HEK293T (cell line): ENCODE measurements at regions not wholly inside any gene's neighbourhood (a gene's known extent, or its start where the extent isn't known, plus 50 kb on each side); places are given as distances from the start of the nearest gene placed in this dataset.

Experiments
- CTCF ChIA-PET: fragments of 350-600 bp; formaldehyde crosslinking; extraction: SDS; loops from one replicate; lab custom pipeline; 2021; ENCODE audit warnings: antibody characterized with exemption, inconsistent platforms; lab: Yijun Ruan, JAX
- POLR2A ChIA-PET: fragments of 350-600 bp; formaldehyde crosslinking; extraction: SDS; loops from one replicate; lab custom pipeline; 2020; ENCODE audit warnings: antibody characterized with exemption, inconsistent platforms; lab: Yijun Ruan, JAX
- DNase-seq: peaks from one replicate; pipeline ENCODE4 v3.0.0; 2012; ENCODE audit warnings: mixed read lengths; ENCODE audit errors: extremely low spot score
- ARNT ChIP-seq: fragments of 450-650 bp; IDR thresholded peaks from 2 replicates; pipeline ENCODE4 v1.6.1; 2017; ENCODE audit warnings: mild to moderate bottlenecking
- BHLHE40 ChIP-seq: fragments of 450-650 bp; IDR thresholded peaks from 2 replicates; pipeline ENCODE4 v1.6.1; 2016; ENCODE audit warnings: mild to moderate bottlenecking, moderate library complexity, borderline replicate concordance
- CTBP1 ChIP-seq: fragments of 450-650 bp; IDR thresholded peaks from 2 replicates; pipeline ENCODE4 v1.6.1; 2016; ENCODE audit warnings: borderline replicate concordance
- ELF4 ChIP-seq: fragments of 450-650 bp; IDR thresholded peaks from 2 replicates; pipeline ENCODE4 v1.6.1; 2017; ENCODE audit warnings: antibody characterized with exemption
- FOXA1 ChIP-seq: fragments of 450-650 bp; IDR thresholded peaks from 2 replicates; pipeline ENCODE4 v1.6.1; 2016; ENCODE audit warnings: mild to moderate bottlenecking
- FOXK2 ChIP-seq: fragments of 450-650 bp; IDR thresholded peaks from 2 replicates; pipeline ENCODE4 v1.6.1; 2016; ENCODE audit warnings: mild to moderate bottlenecking
- FOXM1 ChIP-seq: fragments of 450-650 bp; IDR thresholded peaks from 2 replicates; pipeline ENCODE4 v1.6.1; 2017; ENCODE audit warnings: mild to moderate bottlenecking, borderline replicate concordance
- HDGF ChIP-seq: fragments of 450-650 bp; IDR thresholded peaks from 2 replicates; pipeline ENCODE4 v1.6.1; 2017; ENCODE audit warnings: antibody characterized with exemption, borderline replicate concordance
- L3MBTL2 ChIP-seq: fragments of 450-650 bp; conservative IDR thresholded peaks from 2 replicates; pipeline ENCODE4 v1.6.1; 2016; ENCODE audit warnings: mild to moderate bottlenecking
- LEF1 ChIP-seq: fragments of 450-650 bp; IDR thresholded peaks from 2 replicates; pipeline ENCODE4 v1.6.1; 2017; ENCODE audit warnings: mild to moderate bottlenecking, borderline replicate concordance
- NFRKB ChIP-seq: fragments of 450-650 bp; IDR thresholded peaks from 2 replicates; pipeline ENCODE4 v1.6.1; 2016; ENCODE audit warnings: mild to moderate bottlenecking, moderate library complexity
- SP1 ChIP-seq: fragments of 450-650 bp; IDR thresholded peaks from 2 replicates; pipeline ENCODE4 v1.6.1; 2017
- SUZ12 ChIP-seq: fragments of 450-650 bp; IDR thresholded peaks from 2 replicates; pipeline ENCODE4 v1.6.1; 2016; ENCODE audit warnings: mild to moderate bottlenecking
- TARDBP ChIP-seq: fragments of 450-650 bp; IDR thresholded peaks from 2 replicates; pipeline ENCODE4 v1.6.1; 2016
- ZNF384 ChIP-seq: fragments of 450-650 bp; IDR thresholded peaks from 2 replicates; pipeline ENCODE4 v1.6.1; 2016
- TF ChIP-seq, protein P1 (sequence below): fragments of 450-650 bp; IDR thresholded peaks from 2 replicates; pipeline ENCODE4 v1.6.1; 2016

DNA sequence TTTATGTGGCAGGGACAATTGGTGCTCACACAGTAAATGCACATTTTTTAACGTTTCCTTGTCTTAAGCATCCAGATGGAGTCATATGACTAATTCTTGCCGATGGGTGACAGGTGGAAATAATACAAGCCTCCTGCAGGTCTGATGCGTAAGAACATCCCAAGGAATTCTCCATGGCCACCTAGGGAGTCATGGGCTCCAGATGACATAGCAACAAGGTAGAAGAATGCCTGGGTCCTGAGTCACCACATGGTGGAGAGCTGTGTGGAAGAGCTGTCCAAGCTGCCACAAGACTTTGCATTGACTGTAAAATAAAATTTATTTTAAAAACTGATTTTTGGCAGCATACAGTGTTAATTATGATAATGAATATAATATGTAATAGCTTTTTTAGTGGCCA, 77.0 kb upstream of the MAP3K7 start:
- no peak for TF ChIP-seq ELF4
- no peak for TF ChIP-seq ARNT
- TF ChIP-seq SUZ12: no peak
- TF ChIP-seq BHLHE40: no peak
- no peak for TF ChIP-seq FOXA1
- TF ChIP-seq TARDBP: no peak
- TF ChIP-seq FOXK2: no peak
- no peak for TF ChIP-seq FOXM1
- TF ChIP-seq LEF1: no peak
- no peak for TF ChIP-seq SP1
- ChIA-PET CTCF (no interaction called here), POLR2A (no interaction called here)
- DNase-seq: no peak

DNA sequence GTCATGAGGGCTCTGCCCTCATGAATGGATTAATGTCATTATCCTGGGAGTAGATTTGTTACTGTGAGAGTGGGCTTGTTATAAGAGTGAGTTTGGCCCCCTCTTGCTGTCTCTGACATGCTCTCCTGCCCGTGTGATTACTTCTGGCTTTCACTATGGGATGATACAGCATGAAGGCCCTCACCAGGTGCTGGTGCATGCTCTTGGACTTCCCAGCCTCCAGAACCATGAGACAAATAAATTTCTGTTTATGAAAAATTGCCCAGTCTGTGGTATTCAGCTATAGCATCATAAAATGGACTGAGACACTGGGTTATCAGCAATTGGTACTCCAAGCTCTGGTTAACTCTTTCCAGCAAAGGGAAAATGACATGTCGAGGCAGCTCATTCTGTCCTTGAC, 76.2 kb upstream of the MAP3K7 start:
- ChIA-PET CTCF (no interaction called here), POLR2A (no interaction called here)
- no peak for DNase-seq
- TF ChIP-seq ZNF384: no peak
- TF ChIP-seq, protein P1, sequence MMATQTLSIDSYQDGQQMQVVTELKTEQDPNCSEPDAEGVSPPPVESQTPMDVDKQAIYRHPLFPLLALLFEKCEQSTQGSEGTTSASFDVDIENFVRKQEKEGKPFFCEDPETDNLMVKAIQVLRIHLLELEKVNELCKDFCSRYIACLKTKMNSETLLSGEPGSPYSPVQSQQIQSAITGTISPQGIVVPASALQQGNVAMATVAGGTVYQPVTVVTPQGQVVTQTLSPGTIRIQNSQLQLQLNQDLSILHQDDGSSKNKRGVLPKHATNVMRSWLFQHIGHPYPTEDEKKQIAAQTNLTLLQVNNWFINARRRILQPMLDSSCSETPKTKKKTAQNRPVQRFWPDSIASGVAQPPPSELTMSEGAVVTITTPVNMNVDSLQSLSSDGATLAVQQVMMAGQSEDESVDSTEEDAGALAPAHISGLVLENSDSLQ: no peak
- TF ChIP-seq NFRKB: no peak
- TF ChIP-seq HDGF: no peak
- no peak for TF ChIP-seq LEF1
- TF ChIP-seq ELF4: no peak
- no peak for TF ChIP-seq SP1
- no peak for TF ChIP-seq TARDBP
- TF ChIP-seq FOXK2: no peak
- no peak for TF ChIP-seq SUZ12

DNA sequence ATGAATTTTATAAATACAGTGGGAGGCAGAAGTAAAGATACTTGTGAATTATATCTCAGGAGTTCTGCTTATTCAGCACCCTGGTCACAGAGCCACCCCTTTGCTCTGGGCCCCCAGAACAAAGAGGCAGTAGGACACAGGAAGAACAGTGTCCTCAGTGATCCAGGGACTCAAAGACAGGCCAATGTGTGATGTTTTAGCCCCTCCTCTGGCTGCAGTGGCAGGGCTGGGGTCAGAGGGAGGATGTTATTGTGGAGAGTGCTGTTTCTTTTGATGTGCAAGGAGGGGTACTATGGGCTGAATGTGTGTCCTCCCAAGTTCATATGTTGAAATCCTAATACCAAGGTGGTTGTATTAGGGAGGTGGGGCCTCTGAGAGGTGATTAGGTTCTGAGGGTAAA, 74.1 kb upstream of the MAP3K7 start:
- TF ChIP-seq ELF4 (no peak), NFRKB (no peak), L3MBTL2 (no peak), LEF1 (no peak), FOXK2 (no peak), TARDBP (no peak), ARNT (no peak), SP1 (no peak), FOXM1 (no peak), ZNF384 (no peak), BHLHE40 (no peak)
- CTCF ChIA-PET: no interaction called here
- no peak for DNase-seq
- POLR2A ChIA-PET: no interaction called here

DNA sequence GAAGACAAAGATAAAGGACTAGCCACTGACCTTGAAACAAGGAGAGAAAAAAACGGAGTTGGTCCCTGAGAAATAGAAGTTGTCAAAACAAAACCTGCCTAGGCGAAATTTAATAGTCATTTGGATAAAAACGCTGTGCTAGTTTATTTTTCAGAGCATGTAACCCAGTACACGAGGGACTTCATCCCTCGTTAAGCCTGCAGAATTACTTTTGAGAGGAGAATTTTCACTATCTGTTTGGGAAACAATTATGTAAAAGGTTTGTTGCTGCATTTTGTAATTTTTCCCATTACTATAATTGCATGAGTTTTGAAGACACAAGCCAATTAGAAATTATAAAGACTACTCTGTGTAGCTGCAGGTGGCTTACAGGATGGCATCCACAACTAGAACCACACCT, 71.6 kb upstream of the MAP3K7 start:
- DNase-seq: no peak
- TF ChIP-seq FOXA1 (no peak), L3MBTL2 (no peak), FOXK2 (no peak)
- ChIA-PET CTCF (no interaction called here), POLR2A (no interaction called here)

DNA sequence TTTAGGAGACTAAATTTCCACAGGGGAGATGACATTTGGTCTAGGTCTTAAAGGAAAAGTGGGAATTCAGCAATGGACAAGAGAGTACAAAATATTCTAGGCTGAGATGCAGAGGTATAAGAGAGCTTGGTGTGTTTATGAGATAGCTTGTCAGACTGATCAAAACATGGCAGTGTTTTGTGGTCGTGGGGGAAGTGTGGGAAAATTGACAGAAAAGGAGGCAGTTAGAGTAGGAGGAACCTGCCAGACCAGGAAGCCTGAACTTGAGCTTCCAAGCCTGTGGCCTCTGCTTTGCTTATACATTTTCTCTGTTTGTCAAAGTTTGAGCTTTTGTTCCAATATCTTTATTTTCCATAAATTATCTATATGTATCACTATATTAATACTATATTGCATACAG, 69.5 kb upstream of the MAP3K7 start:
- TF ChIP-seq FOXM1 (no peak), TARDBP (no peak), HDGF (no peak), ZNF384 (no peak)
- no peak for DNase-seq
- ChIA-PET POLR2A (interaction anchor here (0.7 kb wide), 1 partner anchor 37 kb away, joined by 4 read pairs; no protein-coding TSS in a partner anchor), CTCF (interaction anchor here (0.6 kb wide), 1 partner anchor 368 kb away, joined by 3 read pairs; no protein-coding TSS in a partner anchor)

DNA sequence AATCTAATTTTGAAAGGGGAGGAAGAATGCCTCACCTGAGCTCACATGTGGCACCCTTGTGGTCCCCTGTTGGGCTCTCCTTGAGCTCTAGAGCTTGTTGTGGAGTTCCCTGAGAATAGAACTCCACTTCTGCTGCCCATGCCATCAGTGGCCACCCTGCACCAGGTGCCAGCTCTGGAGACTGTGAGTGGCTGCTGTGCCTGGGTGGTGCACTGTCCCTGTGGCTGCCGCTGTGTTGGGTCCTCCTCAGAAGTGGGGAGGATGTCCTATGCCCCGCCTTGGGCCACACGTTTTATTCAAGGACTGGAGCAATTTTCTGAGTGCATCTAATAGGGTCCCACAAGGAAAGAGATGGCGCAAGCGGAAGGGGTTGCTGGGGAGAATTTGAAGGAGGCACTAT, 67.9 kb upstream of the MAP3K7 start:
- POLR2A ChIA-PET: no interaction called here
- no peak for DNase-seq
- no peak for TF ChIP-seq FOXA1
- TF ChIP-seq, protein P1: no peak
- TF ChIP-seq ELF4: no peak
- TF ChIP-seq L3MBTL2: no peak
- no peak for TF ChIP-seq SP1
- TF ChIP-seq HDGF: no peak
- TF ChIP-seq FOXK2: no peak
- no peak for TF ChIP-seq SUZ12
- CTCF ChIA-PET: interaction anchor here (0.5 kb wide), 1 partner anchor 41 kb away, joined by 3 read pairs; no protein-coding TSS in a partner anchor

DNA sequence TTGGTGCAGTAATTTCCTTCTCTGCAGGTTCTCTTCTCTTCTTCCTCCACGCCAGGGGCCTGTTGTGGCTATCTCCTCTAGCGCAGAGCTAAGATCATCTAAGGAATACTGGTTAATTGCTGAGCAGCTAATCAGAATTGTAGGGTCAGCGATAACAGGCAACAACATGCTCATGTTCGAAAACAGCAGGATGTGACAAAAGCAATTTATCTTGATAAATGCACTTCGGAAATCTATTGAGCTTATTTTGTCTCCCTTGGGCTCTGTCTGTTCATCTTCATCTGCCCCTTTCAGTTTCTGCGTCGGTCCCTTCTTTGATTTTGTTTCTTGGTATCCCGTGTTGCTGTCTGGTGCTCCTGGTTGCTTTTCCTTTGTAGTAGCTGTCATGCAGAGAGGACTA, 67.3 kb upstream of the MAP3K7 start:
- POLR2A ChIA-PET: no interaction called here
- no peak for DNase-seq
- TF ChIP-seq ELF4 (no peak), SUZ12 (no peak), ARNT (no peak), FOXK2 (no peak), HDGF (no peak), SP1 (no peak), BHLHE40 (no peak), TARDBP (no peak), FOXM1 (no peak), CTBP1 (no peak), FOXA1 (no peak), L3MBTL2 (no peak), LEF1 (no peak), NFRKB (no peak), ZNF384 (no peak)
- TF ChIP-seq, protein P1: no peak
- CTCF ChIA-PET: interaction anchor here (0.5 kb wide), 1 partner anchor 40 kb away, joined by 3 read pairs; no protein-coding TSS in a partner anchor
